DMS114 treated with DMSO at 0.1 percent for 48 hours (cell line): ENCODE measurements at regions not wholly inside any gene's neighbourhood (a gene's known extent, or its start where the extent isn't known, plus 50 kb on each side); places are given as distances from the start of the nearest gene placed in this dataset.

Source experiments
- DNase-seq: peaks from one replicate; lab custom pipeline; 2025; ENCODE audit not compliant: unreplicated experiment; lab: John Stamatoyannopoulos, UW

- DNase-seq: no peak
Measured at GRCh38 chr4:19010761-19011160, 989.2 kb upstream of the LCORL start.

GRCh38 chr4:19009881-19010280, 988.3 kb upstream of the LCORL start:
- no peak for DNase-seq

GRCh38 chr4:19005211-19005610, 983.7 kb upstream of the LCORL start:
- DNase-seq: no peak

GRCh38 chr4:19002170-19002569, 980.6 kb upstream of the LCORL start:
- DNase-seq: no peak

GRCh38 chr4:18999595-18999994, 978.0 kb upstream of the LCORL start:
- no peak for DNase-seq

- no peak for DNase-seq
Measured at GRCh38 chr4:18981234-18981615, 959.7 kb upstream of the LCORL start.

GRCh38 chr4:18980516-18981233, 959.1 kb upstream of the LCORL start:
- no peak for DNase-seq

- no peak for DNase-seq
Measured at GRCh38 chr4:18976884-18977283, 955.3 kb upstream of the LCORL start.

GRCh38 chr4:18975916-18976808, 954.6 kb upstream of the LCORL start:
- DNase-seq: no peak

GRCh38 chr4:18973296-18973695, 951.7 kb upstream of the LCORL start:
- DNase-seq: no peak

GRCh38 chr4:18961879-18962278, 940.3 kb upstream of the LCORL start:
- no peak for DNase-seq

GRCh38 chr4:18961266-18961665, 939.7 kb upstream of the LCORL start:
- no peak for DNase-seq

GRCh38 chr4:18957716-18958115, 936.2 kb upstream of the LCORL start:
- no peak for DNase-seq

GRCh38 chr4:18954538-18954937, 933.0 kb upstream of the LCORL start:
- DNase-seq: no peak

- no peak for DNase-seq
Measured at GRCh38 chr4:18953613-18954012, 932.1 kb upstream of the LCORL start.

- DNase-seq: no peak
Measured at GRCh38 chr4:18945464-18945863, 923.9 kb upstream of the LCORL start.

GRCh38 chr4:18942874-18943273, 921.3 kb upstream of the LCORL start:
- no peak for DNase-seq

GRCh38 chr4:18938343-18939099, 917.0 kb upstream of the LCORL start:
- no peak for DNase-seq

- DNase-seq: no peak
Measured at GRCh38 chr4:18937746-18938145, 916.2 kb upstream of the LCORL start.

GRCh38 chr4:18937080-18937479, 915.5 kb upstream of the LCORL start:
- DNase-seq: no peak

- DNase-seq: no peak
Measured at GRCh38 chr4:18935659-18936345, 914.2 kb upstream of the LCORL start.
